Mammary epithelial cell (primary cell): ENCODE measurements at regions not wholly inside any gene's neighbourhood (a gene's known extent, or its start where the extent isn't known, plus 50 kb on each side); places are given as distances from the start of the nearest gene placed in this dataset.

ENCODE experiments used
- EZH2 ChIP-seq: IDR thresholded peaks from 2 replicates; pipeline ENCODE4 v1.6.1; 2012; ENCODE audit warnings: low read length, inconsistent platforms, borderline replicate concordance
- TF ChIP-seq, protein P1 (sequence below), 2 donors: IDR thresholded peaks in 1 of 2; conservative IDR thresholded peaks in 1 of 2; 2 replicates each; pipeline ENCODE4 v1.5.1; 2011 to 2012; ENCODE audit warnings: inconsistent platforms in 2 of 2, low read length in 2 of 2, mild to moderate bottlenecking in 2 of 2, control low read depth in 1 of 2, low read depth in 1 of 2; ENCODE audit not compliant: insufficient read depth in 1 of 2; ENCODE audit errors: extremely low read depth in 1 of 2

- TF ChIP-seq, protein P1, sequence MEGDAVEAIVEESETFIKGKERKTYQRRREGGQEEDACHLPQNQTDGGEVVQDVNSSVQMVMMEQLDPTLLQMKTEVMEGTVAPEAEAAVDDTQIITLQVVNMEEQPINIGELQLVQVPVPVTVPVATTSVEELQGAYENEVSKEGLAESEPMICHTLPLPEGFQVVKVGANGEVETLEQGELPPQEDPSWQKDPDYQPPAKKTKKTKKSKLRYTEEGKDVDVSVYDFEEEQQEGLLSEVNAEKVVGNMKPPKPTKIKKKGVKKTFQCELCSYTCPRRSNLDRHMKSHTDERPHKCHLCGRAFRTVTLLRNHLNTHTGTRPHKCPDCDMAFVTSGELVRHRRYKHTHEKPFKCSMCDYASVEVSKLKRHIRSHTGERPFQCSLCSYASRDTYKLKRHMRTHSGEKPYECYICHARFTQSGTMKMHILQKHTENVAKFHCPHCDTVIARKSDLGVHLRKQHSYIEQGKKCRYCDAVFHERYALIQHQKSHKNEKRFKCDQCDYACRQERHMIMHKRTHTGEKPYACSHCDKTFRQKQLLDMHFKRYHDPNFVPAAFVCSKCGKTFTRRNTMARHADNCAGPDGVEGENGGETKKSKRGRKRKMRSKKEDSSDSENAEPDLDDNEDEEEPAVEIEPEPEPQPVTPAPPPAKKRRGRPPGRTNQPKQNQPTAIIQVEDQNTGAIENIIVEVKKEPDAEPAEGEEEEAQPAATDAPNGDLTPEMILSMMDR (conservative IDR thresholded peaks at IDR 0.05 in 1 of 2, IDR thresholded peaks at IDR 0.05 in 1 of 2; ENCODE audit: extremely low read depth in 1 of 2, insufficient read depth in 1 of 2, low read depth in 1 of 2, low read length in 2 of 2) = no peak
- no peak for TF ChIP-seq EZH2
These were observed 61.6 kb upstream of the RAB27B start for GRCh38 chr18:54766634-54767033.
